Neural progenitor cell (in vitro differentiated cells): ENCODE measurements at regions not wholly inside any gene's neighbourhood (a gene's known extent, or its start where the extent isn't known, plus 50 kb on each side); places are given as distances from the start of the nearest gene placed in this dataset.
"Not testable (repeated sequence)": the region's sequence is repeated elsewhere in the genome, so short reads cannot be mapped to it uniquely, and the experiment has no call there.

Experiments used
- DNase-seq: peaks from one replicate; pipeline ENCODE4 v3.0.0-alpha.2; 2016; ENCODE audit warnings: low spot score
- H2AFZ ChIP-seq: fragments of 200-600 bp; sonication (generic); replicated peaks from 2 replicates; pipeline ENCODE4 v1.6.1; 2016; ENCODE audit warnings: antibody characterized with exemption
- H3F3A ChIP-seq: fragments of 200-600 bp; sonication (generic); 2 replicates; pipeline ENCODE4 v1.6.1; 2016; ENCODE audit warnings: antibody characterized with exemption, low read depth
- H3K27ac ChIP-seq: fragments of 200-600 bp; sonication (generic); 2 replicates; pipeline ENCODE4 v1.5.1; 2016; ENCODE audit warnings: mild to moderate bottlenecking
- H3K27me3 ChIP-seq: fragments of 200-600 bp; sonication (generic); 2 replicates; pipeline ENCODE4 v1.6.1; 2016; ENCODE audit warnings: mild to moderate bottlenecking, moderate library complexity
- H3K36me3 ChIP-seq: fragments of 200-600 bp; sonication (generic); 2 replicates; pipeline ENCODE4 v1.5.1; 2016
- H3K4me1 ChIP-seq: fragments of 200-600 bp; sonication (generic); 2 replicates; pipeline ENCODE4 v1.6.1; 2016; ENCODE audit warnings: mixed run types
- H3K4me2 ChIP-seq: fragments of 200-600 bp; sonication (generic); 2 replicates; pipeline ENCODE4 v1.6.1; 2016
- H3K4me3 ChIP-seq: fragments of 200-600 bp; sonication (generic); 2 replicates; pipeline ENCODE4 v1.5.1; 2016
- H3K79me2 ChIP-seq: fragments of 200-600 bp; sonication (generic); 2 replicates; pipeline ENCODE4 v1.6.1; 2016; ENCODE audit warnings: low read depth
- H3K9ac ChIP-seq: fragments of 200-600 bp; sonication (generic); 2 replicates; pipeline ENCODE4 v1.6.1; 2016
- H3K9me3 ChIP-seq: fragments of 200-600 bp; sonication (generic); 2 replicates; pipeline ENCODE4 v1.5.1; 2016; ENCODE audit warnings: low read depth
- H4K20me1 ChIP-seq: fragments of 200-600 bp; sonication (generic); 2 replicates; pipeline ENCODE4 v1.6.1; 2016; ENCODE audit warnings: low read depth
- H3K27ac Mint-ChIP-seq: 3 replicates; pipeline ENCODE4 v1.8.0; 2021; ENCODE audit warnings: mixed read lengths
- H3K27me3 Mint-ChIP-seq: 2 replicates; pipeline ENCODE4 v1.8.0; 2022; ENCODE audit warnings: low read depth, mild to moderate bottlenecking, inconsistent platforms, moderate library complexity, mixed read lengths; ENCODE audit not compliant: insufficient read depth
- H3K36me3 Mint-ChIP-seq: 3 replicates; pipeline ENCODE4 v1.8.0; 2021; ENCODE audit warnings: mixed read lengths
- H3K4me1 Mint-ChIP-seq: 3 replicates; pipeline ENCODE4 v1.8.0; 2021; ENCODE audit warnings: mixed read lengths
- H3K4me3 Mint-ChIP-seq: 3 replicates; pipeline ENCODE4 v1.8.0; 2021; ENCODE audit warnings: mild to moderate bottlenecking, moderate library complexity, mixed read lengths
- H3K9me3 Mint-ChIP-seq: 3 replicates; pipeline ENCODE4 v1.8.0; 2020; ENCODE audit warnings: mixed read lengths
- CTCF ChIP-seq: fragments of 200-600 bp; sonication (generic); IDR thresholded peaks from 2 replicates; pipeline ENCODE4 v1.5.1; 2017; ENCODE audit warnings: antibody characterized with exemption, mild to moderate bottlenecking
- EZH2 ChIP-seq: fragments of 200-600 bp; sonication (generic); IDR thresholded peaks from 2 replicates; pipeline ENCODE4 v1.6.1; 2017; ENCODE audit warnings: antibody characterized with exemption, mild to moderate bottlenecking, moderate library complexity
- EZH2phosphoT487 ChIP-seq: fragments of 200-600 bp; sonication (generic); IDR thresholded peaks from 2 replicates; pipeline ENCODE4 v1.6.1; 2017; ENCODE audit warnings: antibody characterized with exemption

GRCh38 chr5:26486631-26487030, 551.8 kb downstream of the CDH9 start:
- Histone ChIP-seq H3K4me1 (no peaks in the 10 kb centered on the region), H3K9me3 (no peaks in the 10 kb centered on the region), H3K4me2 (no peak overlapping the region), H3K79me2 (no peaks in the 10 kb centered on the region), H3F3A (no peaks in the 10 kb centered on the region), H4K20me1 (no peaks in the 10 kb centered on the region), H3K36me3 (no peaks in the 10 kb centered on the region), H3K9ac (no peak overlapping the region), H2AFZ (no peak overlapping the region), H3K27ac (no peak overlapping the region), H3K4me3 (no peak overlapping the region), H3K27me3 (no peaks in the 10 kb centered on the region)
- TF ChIP-seq EZH2phosphoT487 (no peak), CTCF (no peak), EZH2 (no peak)
- no peak overlapping the region for H3K4me3 Mint-ChIP-seq
- DNase-seq: no peak
- peaks cover 3% of the 10 kb centered on the region for H3K27me3 Mint-ChIP-seq
- H3K9me3 Mint-ChIP-seq: peaks cover 18% of the 10 kb centered on the region
- no peaks in the 10 kb centered on the region for H3K36me3 Mint-ChIP-seq
- peaks cover 8% of the 10 kb centered on the region for H3K4me1 Mint-ChIP-seq
- peak overlapping the region; percentile 77 for H3K27ac Mint-ChIP-seq

- H3K79me2 ChIP-seq, H3K4me1 ChIP-seq, H3K9me3 ChIP-seq, H3K4me3 ChIP-seq, H3K4me3 Mint-ChIP-seq, H3K27me3 ChIP-seq, H3K27me3 Mint-ChIP-seq, H3K36me3 ChIP-seq, H4K20me1 ChIP-seq, H3K4me2 ChIP-seq, H2AFZ ChIP-seq, H3K36me3 Mint-ChIP-seq, H3K4me1 Mint-ChIP-seq, H3K27ac Mint-ChIP-seq, H3K9ac ChIP-seq, H3F3A ChIP-seq, DNase-seq, H3K27ac ChIP-seq: not testable (repeated sequence)
- H3K9me3 Mint-ChIP-seq: peaks cover 18% of the 10 kb centered on the region
These were observed 553.1 kb downstream of the CDH9 start for GRCh38 chr5:26485146-26485860.

GRCh38 chr5:26482810-26483375, 555.5 kb downstream of the CDH9 start:
- peaks cover 3% of the 10 kb centered on the region for H3K27me3 Mint-ChIP-seq
- peak; percentile 87 for DNase-seq
- no peaks in the 10 kb centered on the region for H3K36me3 Mint-ChIP-seq
- Histone ChIP-seq H3K36me3 (no peaks in the 10 kb centered on the region), H3K4me3 (no peak overlapping the region), H3K9ac (no peak overlapping the region), H3K9me3 (no peaks in the 10 kb centered on the region), H3K4me2 (no peak overlapping the region), H2AFZ (peak overlapping the region; percentile 26), H3K27ac (no peak overlapping the region), H4K20me1 (no peaks in the 10 kb centered on the region), H3K79me2 (no peaks in the 10 kb centered on the region), H3K4me1 (no peaks in the 10 kb centered on the region), H3K27me3 (no peaks in the 10 kb centered on the region), H3F3A (no peaks in the 10 kb centered on the region)
- no peak for TF ChIP-seq EZH2
- no peak for TF ChIP-seq EZH2phosphoT487
- peak; percentile 80 for TF ChIP-seq CTCF
- H3K27ac Mint-ChIP-seq: no peak overlapping the region
- H3K9me3 Mint-ChIP-seq: peaks cover 15% of the 10 kb centered on the region
- no peak overlapping the region for H3K4me3 Mint-ChIP-seq
- peaks cover 8% of the 10 kb centered on the region for H3K4me1 Mint-ChIP-seq
